GM18868 (cell line): ENCODE measurements at regions not wholly inside any gene's neighbourhood (a gene's known extent, or its start where the extent isn't known, plus 50 kb on each side); places are given as distances from the start of the nearest gene placed in this dataset.

Experiments
- ATAC-seq: cut with Tn5 transposase; IDR thresholded peaks from one replicate; pipeline ENCODE4 v1.9.1; 2021; ENCODE audit warnings: mild to moderate bottlenecking, moderate library complexity; ENCODE audit not compliant: unreplicated experiment

- ATAC-seq: no peak
These were observed 293.0 kb upstream of the VRK2 start for GRCh38 chr2:57753636-57754035.

GRCh38 chr2:57758686-57759085, 287.9 kb upstream of the VRK2 start:
- no peak for ATAC-seq

DNA sequence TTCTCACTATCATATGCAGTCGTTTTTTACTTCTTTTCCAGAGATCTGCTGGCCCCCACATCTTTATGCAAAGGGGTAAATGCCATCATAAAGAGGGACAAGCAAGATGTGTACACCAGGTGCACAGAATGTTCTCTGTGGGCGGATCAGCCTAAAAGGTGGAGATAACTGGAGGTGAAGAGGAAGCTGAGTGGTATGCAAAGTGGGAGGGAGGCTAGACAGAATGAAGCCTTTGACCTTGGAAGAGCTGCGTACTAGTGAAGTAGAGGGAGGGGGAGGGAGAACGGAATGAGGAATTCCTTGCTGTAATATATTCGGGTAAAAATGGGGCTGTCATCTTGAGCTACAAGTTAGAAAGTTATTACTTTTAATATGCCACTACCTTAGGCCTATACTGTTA, 287.5 kb upstream of the VRK2 start:
- no peak for ATAC-seq

GRCh38 chr2:57759822-57760300, 286.7 kb upstream of the VRK2 start:
- ATAC-seq: peak; percentile 88

DNA sequence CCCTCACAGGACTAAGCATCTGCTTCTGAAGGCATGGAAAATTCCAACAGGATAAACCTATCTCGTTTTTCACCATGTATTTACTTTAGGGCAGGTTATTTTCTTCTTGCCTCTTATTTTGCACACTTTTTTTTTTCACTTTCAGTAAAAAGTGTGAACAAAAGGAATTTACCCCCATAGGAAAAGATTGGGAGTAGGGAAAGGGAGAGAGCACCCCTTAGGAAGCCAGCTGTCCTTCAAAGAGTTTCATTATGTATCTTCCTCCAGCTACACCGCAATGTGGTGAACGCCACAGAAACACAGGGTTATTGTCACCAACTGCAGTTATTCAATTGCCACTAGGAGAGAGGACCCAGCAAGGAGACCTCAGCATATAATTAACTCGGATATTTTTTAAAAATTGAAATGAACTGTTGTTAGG, 286.2 kb upstream of the VRK2 start:
- ATAC-seq: peak; percentile 86

- no peak for ATAC-seq
These were observed 269.7 kb upstream of the VRK2 start for GRCh38 chr2:57776916-57777315.

DNA sequence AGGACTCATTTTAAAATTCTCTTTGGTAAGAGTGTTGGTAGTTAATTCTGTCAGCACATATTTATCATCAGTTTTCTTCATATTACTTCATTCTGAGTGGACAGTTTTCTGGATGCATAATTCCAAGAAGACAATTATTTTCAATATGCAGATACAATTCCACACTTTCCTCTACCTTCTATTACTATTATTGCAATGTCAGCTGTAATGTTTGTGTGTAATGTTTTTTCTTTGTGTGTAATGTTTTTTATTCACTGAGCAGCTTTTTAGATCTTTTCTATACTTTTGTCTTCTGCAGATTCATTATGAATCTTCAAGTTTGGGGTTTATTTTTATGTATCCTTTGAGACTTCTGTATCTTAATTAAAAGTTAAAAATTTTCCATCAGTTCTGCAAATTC, 264.0 kb upstream of the VRK2 start:
- ATAC-seq: no peak

DNA sequence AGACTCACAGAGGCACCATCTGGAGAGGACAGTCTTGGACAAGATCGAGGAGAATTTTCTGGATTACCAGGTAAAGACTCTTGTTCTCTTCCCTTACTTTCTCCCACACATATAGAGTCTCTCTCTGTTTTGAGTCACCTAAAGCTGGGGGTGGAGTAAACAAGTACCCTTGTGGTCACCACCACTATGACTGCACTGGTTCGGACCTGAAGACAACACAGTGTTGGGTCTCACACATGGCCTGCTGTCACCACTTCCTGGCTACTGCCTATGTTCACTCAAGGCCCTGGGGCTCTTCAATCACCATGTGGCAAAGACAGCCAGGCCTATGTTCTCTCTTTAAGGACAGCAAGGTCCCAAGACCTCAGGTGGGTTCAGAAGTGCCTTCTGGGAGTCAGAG, 253.3 kb upstream of the VRK2 start:
- no peak for ATAC-seq

- ATAC-seq: no peak
These were observed 250.1 kb upstream of the VRK2 start for GRCh38 chr2:57796527-57796926.

DNA sequence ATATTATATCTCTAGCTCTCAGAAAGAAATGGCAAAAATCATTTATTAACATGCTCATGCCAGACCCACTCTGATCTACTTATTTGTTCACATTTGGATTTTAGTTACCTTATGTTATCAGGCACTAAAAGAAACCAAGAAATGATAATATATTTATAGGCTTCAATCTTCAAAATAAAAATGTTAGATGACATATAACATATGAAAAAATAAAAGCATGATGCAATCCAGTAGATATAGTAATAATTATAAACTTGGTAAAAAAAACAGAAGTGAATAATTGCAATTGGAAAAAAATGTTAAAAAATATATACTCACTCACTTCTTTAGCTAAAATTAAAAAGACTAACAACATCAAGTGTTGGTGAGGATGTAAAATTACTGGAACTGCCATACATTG, 248.3 kb upstream of the VRK2 start:
- no peak for ATAC-seq

- no peak for ATAC-seq
These were observed 244.4 kb upstream of the VRK2 start for GRCh38 chr2:57802243-57802642.

GRCh38 chr2:57804971-57805370, 241.6 kb upstream of the VRK2 start:
- ATAC-seq: no peak

DNA sequence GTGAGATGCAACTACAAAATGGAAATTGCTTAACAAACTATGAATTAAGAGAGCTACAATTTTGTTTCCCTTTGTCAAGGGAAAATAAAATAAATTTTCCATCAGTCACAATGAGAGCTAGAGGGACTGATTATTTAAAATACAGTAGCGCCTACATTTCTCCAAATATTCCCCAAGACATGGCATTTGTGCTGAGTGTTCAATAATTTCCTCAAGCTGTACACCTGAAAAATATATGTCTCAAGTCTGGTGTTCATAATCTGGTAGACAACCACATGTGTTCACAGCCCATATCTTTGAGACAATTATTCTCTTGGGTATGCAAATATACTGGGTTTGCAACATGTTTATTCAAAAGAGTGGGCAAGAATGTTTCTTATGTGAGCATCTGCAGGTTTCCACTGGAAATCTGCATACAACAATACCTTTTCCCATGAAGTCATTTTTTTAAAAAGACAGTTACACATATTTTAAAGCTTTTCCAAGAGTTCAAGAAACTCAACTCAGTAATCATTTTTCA, 240.1 kb upstream of the VRK2 start:
- ATAC-seq: no peak

DNA sequence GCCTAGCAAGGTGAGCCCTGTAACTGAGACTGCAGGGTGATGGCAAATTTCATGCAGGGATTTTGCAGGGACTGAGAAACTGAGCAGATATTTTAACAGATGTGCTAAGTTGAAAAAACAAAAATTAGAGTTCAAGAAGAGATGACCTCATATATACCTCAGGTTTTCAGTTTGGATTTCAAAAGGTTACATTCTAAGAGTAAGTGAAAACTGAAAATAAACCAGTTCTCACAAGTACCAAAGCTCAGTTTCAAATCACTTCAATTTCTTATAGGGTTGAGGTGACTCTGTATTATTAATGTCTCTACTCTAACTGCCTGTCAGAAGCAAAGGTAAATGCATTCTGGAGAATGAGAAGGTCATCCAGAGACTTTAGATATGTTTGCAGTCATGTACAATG, 237.4 kb upstream of the VRK2 start:
- peak; percentile 97 for ATAC-seq

DNA sequence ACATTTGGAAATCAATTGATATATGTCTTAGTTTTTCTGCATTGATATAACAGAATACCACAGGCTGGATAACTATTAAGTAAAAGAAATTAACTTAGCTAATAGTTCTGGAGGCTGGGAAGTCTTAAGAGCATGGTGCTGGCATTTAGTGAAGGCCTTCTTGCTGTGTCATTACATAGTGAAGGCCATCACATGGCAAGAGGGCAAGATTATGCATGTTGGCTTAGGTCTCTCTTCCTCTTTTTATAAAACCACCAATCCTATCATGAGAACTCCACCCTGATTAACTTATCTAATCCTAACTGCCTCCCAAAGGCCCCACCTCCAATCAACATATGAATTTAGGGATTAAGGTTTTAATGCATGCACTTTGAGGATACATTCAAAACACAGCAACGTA, 225.5 kb upstream of the VRK2 start:
- no peak for ATAC-seq

GRCh38 chr2:57828221-57828620, 218.4 kb upstream of the VRK2 start:
- no peak for ATAC-seq

DNA sequence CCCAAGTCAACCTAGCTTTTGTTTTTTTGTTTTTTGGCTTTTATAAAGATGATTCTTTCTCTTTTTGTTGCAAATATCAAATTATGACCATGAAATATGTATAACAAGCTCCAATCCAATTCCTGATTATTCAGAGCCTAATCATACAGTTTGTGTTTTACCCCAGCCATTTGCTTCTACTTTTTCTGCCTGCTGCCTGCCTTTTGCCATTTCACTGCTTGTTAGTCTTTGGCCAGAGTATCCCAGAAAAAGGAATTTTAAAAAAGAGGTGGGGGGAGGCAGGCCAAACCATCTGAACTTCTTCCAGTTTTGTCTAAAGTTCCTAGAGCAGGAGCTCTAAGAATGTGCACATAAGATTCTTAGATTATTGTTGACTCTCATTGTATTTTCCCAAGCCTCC, 211.9 kb upstream of the VRK2 start:
- ATAC-seq: no peak

- no peak for ATAC-seq
These were observed 204.1 kb upstream of the VRK2 start for GRCh38 chr2:57842531-57842930.

GRCh38 chr2:57843158-57843557, 203.4 kb upstream of the VRK2 start:
- no peak for ATAC-seq

DNA sequence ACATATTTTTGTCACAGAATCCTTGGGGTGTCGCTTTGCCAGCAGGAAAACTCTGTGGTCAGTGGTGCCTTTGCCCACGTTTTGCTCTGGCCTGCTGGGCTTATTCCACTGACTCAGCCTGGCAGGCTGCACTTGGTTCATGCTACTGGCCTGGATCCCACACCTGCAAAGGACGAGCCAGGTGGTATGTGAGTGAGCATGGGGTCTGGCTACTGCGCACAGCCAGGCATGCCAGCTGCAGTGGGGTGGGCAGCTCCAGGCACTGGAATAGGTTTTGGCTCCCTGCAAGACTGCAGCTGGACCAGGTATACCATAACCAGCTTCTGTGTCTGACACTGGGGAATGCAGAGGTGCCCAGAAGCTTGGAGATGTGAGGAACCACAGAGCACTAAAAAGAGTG, 197.9 kb upstream of the VRK2 start:
- ATAC-seq: no peak

DNA sequence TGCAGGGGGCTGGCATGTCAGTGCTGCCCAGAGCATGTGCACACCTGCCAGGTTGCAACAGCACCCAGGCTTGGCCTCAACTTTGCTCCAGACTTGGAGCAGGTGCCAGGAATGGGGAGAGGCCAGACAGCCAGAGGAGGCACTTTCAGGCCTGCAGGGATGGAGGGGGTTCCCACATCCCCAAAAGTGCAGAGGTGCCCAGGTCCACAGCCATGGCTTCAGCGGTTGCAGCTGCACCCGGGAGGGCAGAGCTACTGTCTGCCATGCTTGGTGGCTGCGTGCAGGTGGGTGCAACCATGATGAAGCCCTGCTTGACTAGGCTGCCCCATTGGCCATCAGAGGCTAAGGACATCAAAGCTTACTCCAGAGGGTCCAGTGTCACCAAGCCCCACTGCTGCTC, 196.8 kb upstream of the VRK2 start:
- ATAC-seq: no peak

DNA sequence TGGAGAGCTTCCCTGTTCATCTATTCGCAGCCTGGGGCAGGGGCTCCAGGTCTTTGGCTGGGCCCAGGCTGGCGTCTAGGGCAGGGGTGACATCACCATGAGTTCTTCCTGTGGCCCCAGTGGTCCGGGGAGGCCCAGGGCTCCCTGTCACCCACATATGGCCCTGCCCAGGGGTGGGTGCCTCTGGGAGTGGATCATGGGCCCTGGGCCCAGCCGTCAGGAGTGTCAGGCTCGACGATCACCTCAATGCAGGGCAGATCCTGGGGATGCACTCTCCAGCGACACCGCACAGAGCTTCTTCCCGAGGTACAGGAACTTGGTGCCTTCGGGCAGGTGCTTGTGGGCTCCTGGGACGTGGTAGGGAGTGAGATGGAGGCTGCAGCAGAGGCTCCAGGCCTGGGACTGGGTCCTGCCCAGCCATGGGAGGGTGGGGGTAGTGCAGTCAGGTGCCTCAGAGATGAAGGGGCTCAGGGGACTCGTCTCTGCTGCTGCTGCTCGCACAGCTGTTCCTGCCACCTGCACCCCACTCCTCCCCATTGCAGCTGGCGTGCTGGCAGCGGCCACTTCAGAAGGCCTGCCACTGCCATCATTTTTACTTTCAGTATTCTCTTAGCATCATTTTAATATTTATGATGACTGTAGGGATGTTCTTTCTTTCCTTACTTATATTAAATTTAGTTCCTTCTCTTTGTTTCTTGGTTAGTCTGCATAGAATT, 196.0 kb upstream of the VRK2 start:
- no peak for ATAC-seq

- ATAC-seq: no peak
These were observed 191.4 kb upstream of the VRK2 start for GRCh38 chr2:57855212-57855611.
